OCI-LY7 (cell line): ENCODE measurements at regions not wholly inside any gene's neighbourhood (a gene's known extent, or its start where the extent isn't known, plus 50 kb on each side); places are given as distances from the start of the nearest gene placed in this dataset.

Experiments
- BruUV-seq: library from RNA; stranded (reverse); fragments of 400-500 nt; replicated peaks from 2 replicates; lab custom pipeline; 2021; lab: Mats Ljungman, UMichigan
- CTCF ChIA-PET: fragments of 300-600 bp; sonication (Branson Sonifier 250); formaldehyde crosslinking; loops from one replicate; lab custom pipeline; 2022; ENCODE audit warnings: antibody characterized with exemption; ENCODE audit not compliant: unreplicated experiment; lab: Charles Lee
- POLR2A ChIA-PET: fragments of 300-600 bp; sonication (Branson Sonifier 250); formaldehyde crosslinking; loops from one replicate; lab custom pipeline; 2022; ENCODE audit warnings: antibody characterized with exemption; lab: Charles Lee
- DNase-seq: peaks from one replicate; pipeline ENCODE4 v3.0.0-alpha.2; 2015; ENCODE audit warnings: low spot score
- H2AFZ ChIP-seq: fragments of 200-600 bp; sonication (generic), shearing (Covaris generic); 2 replicates; pipeline ENCODE4 v1.6.1; 2014; ENCODE audit warnings: mild to moderate bottlenecking, antibody characterized with exemption, low read length, moderate library complexity
- H3K27ac ChIP-seq: fragments of 200-600 bp; sonication (generic); 2 replicates; pipeline ENCODE4 v1.5.1; 2014; ENCODE audit warnings: mixed run types, low read depth, mild to moderate bottlenecking, moderate library complexity, low read length, inconsistent platforms; ENCODE audit not compliant: poor library complexity, severe bottlenecking
- H3K36me3 ChIP-seq: fragments of 200-600 bp; sonication (generic); 2 replicates; pipeline ENCODE4 v1.6.1; 2014; ENCODE audit warnings: mild to moderate bottlenecking, antibody characterized with exemption, low read length, moderate library complexity, mixed read lengths; ENCODE audit not compliant: insufficient read depth
- H3K4me1 ChIP-seq: fragments of 200-600 bp; sonication (generic); 2 replicates; pipeline ENCODE4 v1.5.1; 2014; ENCODE audit warnings: mild to moderate bottlenecking, low read length; ENCODE audit not compliant: insufficient read depth, poor library complexity, severe bottlenecking
- H3K4me2 ChIP-seq: fragments of 200-600 bp; sonication (generic); 2 replicates; pipeline ENCODE4 v1.6.1; 2014; ENCODE audit warnings: mild to moderate bottlenecking, low read length
- H3K4me3 ChIP-seq: fragments of 200-600 bp; sonication (generic); 2 replicates; pipeline ENCODE4 v1.5.1; 2014; ENCODE audit warnings: mild to moderate bottlenecking, low read depth, low read length; ENCODE audit not compliant: poor library complexity, severe bottlenecking
- H3K79me2 ChIP-seq: fragments of 200-600 bp; sonication (generic); 2 replicates; pipeline ENCODE4 v1.6.1; 2016; ENCODE audit warnings: low read depth, mild to moderate bottlenecking, low read length, moderate library complexity, mixed read lengths; ENCODE audit not compliant: insufficient read depth
- H3K9me2 ChIP-seq: fragments of 200-600 bp; sonication (generic); 2 replicates; pipeline ENCODE4 v1.6.1; 2016; ENCODE audit warnings: mild to moderate bottlenecking, low read length, mixed read lengths; ENCODE audit not compliant: insufficient read depth
- H3K9me3 ChIP-seq: fragments of 200-600 bp; sonication (generic); 2 replicates; pipeline ENCODE4 v1.6.1; 2014; ENCODE audit warnings: mild to moderate bottlenecking, mixed run types, low read length, mixed read lengths
- H4K20me1 ChIP-seq: fragments of 200-600 bp; sonication (generic); 2 replicates; pipeline ENCODE4 v1.6.1; 2014; ENCODE audit warnings: mild to moderate bottlenecking, antibody characterized with exemption, low read length, moderate library complexity, mixed read lengths; ENCODE audit not compliant: insufficient read depth
- CTCF ChIP-seq: fragments of 200-600 bp; sonication (generic); conservative IDR thresholded peaks from 2 replicates; pipeline ENCODE4 v1.5.1; 2014; ENCODE audit warnings: mild to moderate bottlenecking, antibody characterized with exemption, low read length, moderate library complexity, mixed read lengths
- EZH2phosphoT487 ChIP-seq: fragments of 200-600 bp; sonication (generic); IDR thresholded peaks from 2 replicates; pipeline ENCODE4 v1.6.1; 2018; ENCODE audit warnings: low read depth, borderline replicate concordance, mild to moderate bottlenecking, mixed run types, antibody characterized with exemption, low read length, moderate library complexity, mixed read lengths
- intact Hi-C: fragments of 100-400 bp; cut with micrococcal nuclease; formaldehyde crosslinking; loops from one replicate; pipeline ENCODE4 v1.10.0; 2022; ENCODE audit not compliant: unreplicated experiment

- no peaks in the 10 kb centered on the region for H3K9me3 ChIP-seq
- H3K27ac ChIP-seq, result no peak overlapping the region
- no peaks in the 10 kb centered on the region for H3K36me3 ChIP-seq
- ChIA-PET POLR2A (no interaction called here), CTCF (no interaction called here)
- no peaks in the 10 kb centered on the region for H4K20me1 ChIP-seq
- no peak for TF ChIP-seq EZH2phosphoT487
- no peak for TF ChIP-seq CTCF
- intact Hi-C loops, result no loop called here
- H3K4me3 ChIP-seq, result no peak overlapping the region
- H3K79me2 ChIP-seq, result no peaks in the 10 kb centered on the region
- no peak overlapping the region for H3K4me2 ChIP-seq
- no peak overlapping the region for H2AFZ ChIP-seq
- BruUV-seq, result no TSS peak
- DNase-seq, result no peak
- no peaks in the 10 kb centered on the region for H3K9me2 ChIP-seq
- H3K4me1 ChIP-seq, result no peaks in the 10 kb centered on the region
Observed at GRCh38 chr11:119865661-119866156, 136.7 kb upstream of the NECTIN1 start.

DNA sequence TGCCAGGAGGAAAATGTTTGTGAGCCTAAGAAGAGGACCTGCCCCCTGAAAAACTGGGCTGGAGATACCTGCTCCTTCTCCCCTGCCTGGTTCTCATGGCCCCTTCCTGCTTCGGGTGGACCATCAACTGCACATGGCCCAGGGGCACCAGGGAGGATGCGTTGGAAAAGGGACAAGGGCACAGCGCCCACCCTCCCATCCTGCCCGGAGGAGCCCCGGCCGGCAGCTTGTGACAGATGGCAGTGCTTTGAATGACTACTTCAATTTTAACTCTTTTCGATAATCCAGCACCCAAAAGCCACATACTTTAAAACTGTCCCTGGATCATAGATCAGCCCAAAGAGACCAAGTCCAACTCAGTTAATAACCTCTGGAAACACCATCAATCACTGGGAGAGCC lies 135.8 kb upstream of the NECTIN1 start:
- TF ChIP-seq EZH2phosphoT487, result no peak
- TF ChIP-seq CTCF, result no peak
- Histone ChIP-seq H3K9me2 (no peaks in the 10 kb centered on the region), H3K79me2 (no peaks in the 10 kb centered on the region), H3K4me2 (no peak overlapping the region), H3K27ac (no peak overlapping the region), H2AFZ (no peak overlapping the region), H4K20me1 (no peaks in the 10 kb centered on the region), H3K9me3 (no peaks in the 10 kb centered on the region), H3K4me1 (no peaks in the 10 kb centered on the region), H3K36me3 (no peaks in the 10 kb centered on the region), H3K4me3 (no peak overlapping the region)
- BruUV-seq, result no TSS peak
- intact Hi-C loops, result no loop called here
- DNase-seq, result no peak
- ChIA-PET POLR2A (no interaction called here), CTCF (no interaction called here)

GRCh38 chr11:119863851-119864601 lies 135.0 kb upstream of the NECTIN1 start:
- no TSS peak for BruUV-seq
- intact Hi-C loops, result no loop called here
- CTCF ChIA-PET, result no interaction called here
- POLR2A ChIA-PET, result interaction anchor here (0.6 kb wide), 1 partner anchor 24 kb away, joined by 3 read pairs; no protein-coding TSS in a partner anchor
- no peaks in the 10 kb centered on the region for H3K36me3 ChIP-seq
- no peaks in the 10 kb centered on the region for H4K20me1 ChIP-seq
- TF ChIP-seq EZH2phosphoT487 (no peak), CTCF (no peak)
- DNase-seq, result peak; percentile 15
- H3K9me2 ChIP-seq, result no peaks in the 10 kb centered on the region
- H3K27ac ChIP-seq, result no peak overlapping the region
- no peaks in the 10 kb centered on the region for H3K79me2 ChIP-seq
- no peak overlapping the region for H3K4me3 ChIP-seq
- H3K4me1 ChIP-seq, result no peaks in the 10 kb centered on the region
- no peak overlapping the region for H3K4me2 ChIP-seq
- no peak overlapping the region for H2AFZ ChIP-seq
- H3K9me3 ChIP-seq, result no peaks in the 10 kb centered on the region
